Epithelial cell of proximal tubule (primary cell): ENCODE measurements at regions not wholly inside any gene's neighbourhood (a gene's known extent, or its start where the extent isn't known, plus 50 kb on each side); places are given as distances from the start of the nearest gene placed in this dataset.

Experiments
- DNase-seq: peaks from one replicate; pipeline ENCODE4 v3.0.0-alpha.2; 2011; ENCODE audit warnings: low read depth
- H3K4me3 ChIP-seq: 2 replicates; pipeline ENCODE4 v1.5.1; 2011; ENCODE audit warnings: low read depth, mild to moderate bottlenecking, low read length
- CTCF ChIP-seq: conservative IDR thresholded peaks from 2 replicates; pipeline ENCODE4 v1.5.1; 2012; ENCODE audit warnings: low read depth, mild to moderate bottlenecking, low read length

- no peak for TF ChIP-seq CTCF
- no peak for DNase-seq
- H3K4me3 ChIP-seq: no peak overlapping the region
These were observed 586.6 kb upstream of the KLHL29 start for GRCh38 chr2:22798386-22798785.

- no peak for TF ChIP-seq CTCF
- DNase-seq: no peak
- H3K4me3 ChIP-seq: no peak overlapping the region
These were observed 584.6 kb upstream of the KLHL29 start for GRCh38 chr2:22800412-22800811.

- no peak for TF ChIP-seq CTCF
- H3K4me3 ChIP-seq: no peak overlapping the region
- DNase-seq: no peak
These were observed 583.9 kb upstream of the KLHL29 start for GRCh38 chr2:22801071-22801470.

- TF ChIP-seq CTCF: no peak
- no peak for DNase-seq
- no peak overlapping the region for H3K4me3 ChIP-seq
These were observed 583.0 kb upstream of the KLHL29 start for GRCh38 chr2:22801970-22802369.

- no peak for DNase-seq
- TF ChIP-seq CTCF: no peak
- H3K4me3 ChIP-seq: no peak overlapping the region
These were observed 577.1 kb upstream of the KLHL29 start for GRCh38 chr2:22807872-22808271.

GRCh38 chr2:22810602-22811001 lies 574.4 kb upstream of the KLHL29 start:
- DNase-seq: no peak
- no peak for TF ChIP-seq CTCF
- H3K4me3 ChIP-seq: no peak overlapping the region

- TF ChIP-seq CTCF: no peak
- DNase-seq: no peak
- H3K4me3 ChIP-seq: no peak overlapping the region
These were observed 572.8 kb upstream of the KLHL29 start for GRCh38 chr2:22812065-22812680.
